ENCODE measurements at regions not wholly inside any gene's neighbourhood (a gene's known extent, or its start where the extent isn't known, plus 50 kb on each side); places are given as distances from the start of the nearest gene placed in this dataset.

- TF ChIP-seq CTCF (conservative IDR thresholded peaks at IDR 0.05): no peak
- Histone ChIP-seq H2AK5ac (ENCODE audit: insufficient read length, low read length) (no peak overlapping the region), H3K56ac (ENCODE audit: insufficient read length, low read depth, low read length) (no peak overlapping the region), H3K9ac (ENCODE audit: extremely low read depth, insufficient read length, low read length) (no peak overlapping the region), H3K4ac (ENCODE audit: low read depth, low read length) (no peak overlapping the region), H2BK15ac (ENCODE audit: low read depth, low read length) (no peak overlapping the region), H3K4me2 (ENCODE audit: insufficient read depth, insufficient read length, low read length) (no peak overlapping the region), H2BK120ac (ENCODE audit: low read depth, low read length, poor library complexity, severe bottlenecking) (no peak overlapping the region), H3K79me1 (ENCODE audit: insufficient read depth, low read depth, low read length, poor library complexity, severe bottlenecking) (no peaks in the 10 kb centered on the region), H4K8ac (replicated peaks; ENCODE audit: insufficient read length, low read depth, low read length) (no peak overlapping the region), H3K4me1 (ENCODE audit: insufficient read depth, low read length) (no peaks in the 10 kb centered on the region), H3K79me2 (ENCODE audit: insufficient read depth, low read length) (no peaks in the 10 kb centered on the region), H4K20me1 (ENCODE audit: control insufficient read depth, insufficient read depth, insufficient read length) (no peaks in the 10 kb centered on the region), H3K14ac (ENCODE audit: insufficient read depth, low read length) (no peak overlapping the region), H3K27ac (ENCODE audit: insufficient read length, low read depth, low read length) (no peak overlapping the region), H3K23ac (ENCODE audit: insufficient read length, low read depth, low read length) (no peak overlapping the region), H3K27me3 (ENCODE audit: insufficient read depth, low read length) (no peaks in the 10 kb centered on the region), H2BK5ac (ENCODE audit: insufficient read length, low read length) (no peak overlapping the region), H2BK20ac (ENCODE audit: low read depth, low read length, poor library complexity, severe bottlenecking) (no peak overlapping the region), H4K91ac (ENCODE audit: insufficient read length, low read depth, low read length) (no peak overlapping the region), H3K9me3 (ENCODE audit: control insufficient read depth, low read depth, low read length) (no peaks in the 10 kb centered on the region), H3K18ac (ENCODE audit: insufficient read length, low read depth, low read length) (no peak overlapping the region), H2AFZ (ENCODE audit: low read length) (no peak overlapping the region), H4K5ac (ENCODE audit: insufficient read length, low read depth, low read length) (no peak overlapping the region), H3K23me2 (ENCODE audit: insufficient read length, low read depth, low read length, poor library complexity, severe bottlenecking) (no peaks in the 10 kb centered on the region), H3T11ph (ENCODE audit: low read length) (no peak overlapping the region), H2BK12ac (ENCODE audit: insufficient read length, low read depth, low read length) (no peak overlapping the region)
- Mint-ChIP-seq H3K4me1 (peaks cover 6 to 10% of the 10 kb centered on the region in 2 experiments; a peak in 3 of 4 replicates), H3K27ac (no peak overlapping the region), H3K27me3 (ENCODE audit: low read depth) (no peaks in the 10 kb centered on the region), H3K4me3 (no peak overlapping the region), H3K9me3 (peaks cover 0 to 3% of the 10 kb centered on the region in 2 experiments; a peak in 2 of 5 replicates), H3K36me3 (ENCODE audit: insufficient read depth in 1 of 3, low read depth in 3 of 3) (no peaks in the 10 kb centered on the region; a peak in 1 of 7 replicates)
- no peak for DNase-seq
- WGBS (ENCODE audit: extremely low coverage, insufficient read length, low lambda C conversion rate): no CpG with 5 or more reads among the region's 4 CpGs
Measured at GRCh38 chr18:10162340-10162739, 248.5 kb downstream of the VAPA start.

Measured in H9 (cell line).